ENCODE measurements at regions not wholly inside any gene's neighbourhood (a gene's known extent, or its start where the extent isn't known, plus 50 kb on each side); places are given as distances from the start of the nearest gene placed in this dataset.

- Histone ChIP-seq H3K4me3 (no peak overlapping the region), H3K27me3 (no peaks in the 10 kb centered on the region), H3K27ac (no peak overlapping the region), H3K36me3 (replicated peaks in 1 of 2; ENCODE audit: insufficient read depth in 1 of 2, low read depth in 2 of 2) (no peaks in the 10 kb centered on the region), H3K9me3 (peaks cover 0 to 4% (median 0%) of the 10 kb centered on the region in 3 donors), H3K4me1 (no peaks in the 10 kb centered on the region)
- ATAC-seq (no peak), DNase-seq (no peak)
- TF ChIP-seq CTCF (IDR thresholded peaks at IDR 0.05) (no peak), POLR2A (IDR thresholded peaks at IDR 0.05) (no peak)
- WGBS, 2 donors, result 45 to 64% methylated on average over 8 of the region's 8 CpGs
- intact Hi-C loops (cut with DNase I), result loop anchor here (10.0 kb wide), 1 partner anchor 153 kb away; no protein-coding TSS in a partner anchor
Observed at GRCh38 chr7:25557379-25557917, 329.2 kb upstream of the NPVF start.

- no peak overlapping the region for H3K4me3 ChIP-seq
- TF ChIP-seq CTCF (IDR thresholded peaks at IDR 0.05) (no peak), POLR2A (IDR thresholded peaks at IDR 0.05) (no peak)
- H3K27ac ChIP-seq, result no peak overlapping the region
- DNase-seq, result no peak
- H3K36me3 ChIP-seq (replicated peaks in 1 of 2; ENCODE audit: insufficient read depth in 1 of 2, low read depth in 2 of 2), result no peaks in the 10 kb centered on the region
- WGBS, 2 donors, result 34 to 35% methylated on average over 4 of the region's 4 CpGs
- peaks cover 0 to 4% (median 0%) of the 10 kb centered on the region in 3 donors for H3K9me3 ChIP-seq
- no peaks in the 10 kb centered on the region for H3K4me1 ChIP-seq
- no peak for ATAC-seq
- no peaks in the 10 kb centered on the region for H3K27me3 ChIP-seq
- intact Hi-C loops (cut with DNase I), result loop anchor here (10.0 kb wide), 1 partner anchor 153 kb away; no protein-coding TSS in a partner anchor
Observed at GRCh38 chr7:25557930-25558329, 329.6 kb upstream of the NPVF start.

GRCh38 chr7:25558605-25559004 lies 330.3 kb upstream of the NPVF start:
- 93 to 96% methylated on average over 3 of the region's 3 CpGs for WGBS, 2 donors
- no peaks in the 10 kb centered on the region for H3K36me3 ChIP-seq (replicated peaks in 1 of 2; ENCODE audit: insufficient read depth in 1 of 2, low read depth in 2 of 2)
- no peak overlapping the region for H3K4me3 ChIP-seq
- H3K4me1 ChIP-seq, result no peaks in the 10 kb centered on the region
- intact Hi-C loops (cut with DNase I), result loop anchor here (10.0 kb wide), 1 partner anchor 154 kb away; no protein-coding TSS in a partner anchor
- DNase-seq (no peak), ATAC-seq (no peak)
- TF ChIP-seq POLR2A (IDR thresholded peaks at IDR 0.05), result no peak
- no peak for TF ChIP-seq CTCF (IDR thresholded peaks at IDR 0.05)
- no peak overlapping the region for H3K27ac ChIP-seq
- peaks cover 0 to 4% (median 0%) of the 10 kb centered on the region in 3 donors for H3K9me3 ChIP-seq
- H3K27me3 ChIP-seq, result no peaks in the 10 kb centered on the region

GRCh38 chr7:25559581-25560367 lies 331.5 kb upstream of the NPVF start:
- no peak for TF ChIP-seq CTCF (IDR thresholded peaks at IDR 0.05)

More at GRCh38 chr7:25559581-25560367, 331.5 kb upstream of the NPVF start:
- intact Hi-C loops (cut with DNase I), result loop anchor here (5.0 to 10.0 kb wide), 3 partner anchors 155 to 302 kb away; no protein-coding TSS in a partner anchor
- Histone ChIP-seq H3K9me3 (peaks cover 0 to 4% (median 0%) of the 10 kb centered on the region in 3 donors), H3K36me3 (replicated peaks in 1 of 2; ENCODE audit: insufficient read depth in 1 of 2, low read depth in 2 of 2) (no peaks in the 10 kb centered on the region), H3K27ac (no peak overlapping the region), H3K27me3 (no peaks in the 10 kb centered on the region), H3K4me3 (no peak overlapping the region), H3K4me1 (no peaks in the 10 kb centered on the region)
- no peak for DNase-seq
- ATAC-seq, result no peak
- 79 to 82% methylated on average over 16 of the region's 16 CpGs for WGBS, 2 donors
